ENCODE measurements at regions not wholly inside any gene's neighbourhood (a gene's known extent, or its start where the extent isn't known, plus 50 kb on each side); places are given as distances from the start of the nearest gene placed in this dataset.

DNA sequence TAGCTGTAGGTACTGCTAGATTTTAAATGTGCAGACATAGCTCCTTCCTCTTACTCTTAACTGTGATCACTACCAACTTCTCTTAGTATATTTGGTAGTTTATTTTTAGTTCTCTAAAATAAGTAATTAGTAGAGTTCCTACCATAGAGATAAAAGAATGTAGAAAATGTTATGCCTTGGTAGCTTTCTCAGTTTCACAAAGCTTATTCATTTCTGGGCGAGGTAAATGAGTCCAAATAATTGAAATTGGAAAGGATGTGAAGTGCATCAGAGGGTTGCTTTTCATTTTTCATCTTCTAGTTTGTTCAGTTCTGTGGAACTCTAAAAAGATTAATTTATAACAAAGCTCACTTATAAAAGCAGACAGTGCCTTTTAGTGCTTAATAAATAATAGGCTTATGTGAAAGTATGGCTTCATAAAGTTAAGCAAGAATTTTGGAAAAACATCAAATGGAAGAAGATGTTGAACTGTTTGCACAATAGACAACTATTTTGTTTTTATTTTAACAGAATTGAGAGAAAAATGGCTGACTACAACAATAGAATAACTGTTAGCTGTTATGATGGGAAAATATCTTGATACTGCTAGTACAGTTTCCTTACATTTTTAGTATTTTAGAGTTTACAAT is 303.7 kb downstream of the UTRN start:
- TF ChIP-seq, protein P1, sequence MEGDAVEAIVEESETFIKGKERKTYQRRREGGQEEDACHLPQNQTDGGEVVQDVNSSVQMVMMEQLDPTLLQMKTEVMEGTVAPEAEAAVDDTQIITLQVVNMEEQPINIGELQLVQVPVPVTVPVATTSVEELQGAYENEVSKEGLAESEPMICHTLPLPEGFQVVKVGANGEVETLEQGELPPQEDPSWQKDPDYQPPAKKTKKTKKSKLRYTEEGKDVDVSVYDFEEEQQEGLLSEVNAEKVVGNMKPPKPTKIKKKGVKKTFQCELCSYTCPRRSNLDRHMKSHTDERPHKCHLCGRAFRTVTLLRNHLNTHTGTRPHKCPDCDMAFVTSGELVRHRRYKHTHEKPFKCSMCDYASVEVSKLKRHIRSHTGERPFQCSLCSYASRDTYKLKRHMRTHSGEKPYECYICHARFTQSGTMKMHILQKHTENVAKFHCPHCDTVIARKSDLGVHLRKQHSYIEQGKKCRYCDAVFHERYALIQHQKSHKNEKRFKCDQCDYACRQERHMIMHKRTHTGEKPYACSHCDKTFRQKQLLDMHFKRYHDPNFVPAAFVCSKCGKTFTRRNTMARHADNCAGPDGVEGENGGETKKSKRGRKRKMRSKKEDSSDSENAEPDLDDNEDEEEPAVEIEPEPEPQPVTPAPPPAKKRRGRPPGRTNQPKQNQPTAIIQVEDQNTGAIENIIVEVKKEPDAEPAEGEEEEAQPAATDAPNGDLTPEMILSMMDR (conservative IDR thresholded peaks at IDR 0.05; ENCODE audit: low read depth, low read length) = no peak
- TF ChIP-seq EZH2 (IDR thresholded peaks at IDR 0.05; ENCODE audit: borderline replicate concordance, low read depth, low read length, poor library complexity, severe bottlenecking) = no peak
